GM12875 (cell line): ENCODE measurements at regions not wholly inside any gene's neighbourhood (a gene's known extent, or its start where the extent isn't known, plus 50 kb on each side); places are given as distances from the start of the nearest gene placed in this dataset.

Experiments used
- H3K4me3 ChIP-seq: one replicate; pipeline ENCODE4 v1.5.1; 2011; ENCODE audit warnings: low read depth, low read length, control low read depth
- TF ChIP-seq, protein P1 (sequence below): IDR thresholded peaks from 2 replicates; pipeline ENCODE4 v1.5.1; 2011; ENCODE audit warnings: low read depth, mild to moderate bottlenecking, control low read depth, inconsistent platforms, low read length, moderate library complexity, borderline replicate concordance; ENCODE audit not compliant: insufficient read depth

DNA sequence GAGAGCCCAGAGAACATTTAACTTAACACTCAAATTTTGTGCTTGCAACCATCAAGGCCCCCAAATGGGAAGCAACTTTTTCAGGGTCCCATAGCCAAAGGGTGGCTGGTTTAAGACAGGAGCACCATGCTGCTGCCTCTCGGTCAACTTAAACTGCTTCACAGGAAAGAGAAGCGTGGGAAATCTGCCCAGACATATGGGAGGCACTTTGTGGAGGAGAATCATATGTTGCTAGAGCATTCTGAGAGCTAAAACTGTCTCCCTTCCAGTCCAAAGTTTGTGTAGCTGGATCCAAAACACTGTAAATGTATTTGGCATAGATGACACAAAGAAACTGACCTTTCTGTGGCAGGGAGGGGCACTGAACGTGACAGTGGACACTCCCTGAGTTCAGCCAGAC is 305.9 kb upstream of the RORA start:
- TF ChIP-seq, protein P1, sequence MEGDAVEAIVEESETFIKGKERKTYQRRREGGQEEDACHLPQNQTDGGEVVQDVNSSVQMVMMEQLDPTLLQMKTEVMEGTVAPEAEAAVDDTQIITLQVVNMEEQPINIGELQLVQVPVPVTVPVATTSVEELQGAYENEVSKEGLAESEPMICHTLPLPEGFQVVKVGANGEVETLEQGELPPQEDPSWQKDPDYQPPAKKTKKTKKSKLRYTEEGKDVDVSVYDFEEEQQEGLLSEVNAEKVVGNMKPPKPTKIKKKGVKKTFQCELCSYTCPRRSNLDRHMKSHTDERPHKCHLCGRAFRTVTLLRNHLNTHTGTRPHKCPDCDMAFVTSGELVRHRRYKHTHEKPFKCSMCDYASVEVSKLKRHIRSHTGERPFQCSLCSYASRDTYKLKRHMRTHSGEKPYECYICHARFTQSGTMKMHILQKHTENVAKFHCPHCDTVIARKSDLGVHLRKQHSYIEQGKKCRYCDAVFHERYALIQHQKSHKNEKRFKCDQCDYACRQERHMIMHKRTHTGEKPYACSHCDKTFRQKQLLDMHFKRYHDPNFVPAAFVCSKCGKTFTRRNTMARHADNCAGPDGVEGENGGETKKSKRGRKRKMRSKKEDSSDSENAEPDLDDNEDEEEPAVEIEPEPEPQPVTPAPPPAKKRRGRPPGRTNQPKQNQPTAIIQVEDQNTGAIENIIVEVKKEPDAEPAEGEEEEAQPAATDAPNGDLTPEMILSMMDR: no peak
- H3K4me3 ChIP-seq: no peak overlapping the region

DNA sequence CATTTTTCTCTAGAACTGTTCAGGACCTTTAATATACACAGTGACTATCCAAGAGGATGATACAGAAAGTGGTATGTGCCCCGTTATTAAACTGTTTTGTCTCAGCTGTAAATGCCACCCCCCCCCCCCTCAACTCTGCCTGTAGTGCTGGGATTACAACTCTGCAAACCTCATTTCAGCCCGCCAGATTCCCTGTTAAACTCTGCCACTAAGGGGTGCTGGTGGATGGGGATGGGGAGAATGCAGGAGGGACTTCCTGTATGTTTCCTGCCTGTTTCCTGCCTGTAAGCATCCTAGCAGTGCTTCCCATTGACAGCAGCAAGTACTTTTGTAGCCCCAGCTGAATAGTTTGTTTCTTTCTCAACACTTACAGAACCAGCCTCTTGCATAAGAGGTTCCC is 301.7 kb upstream of the RORA start:
- no peak overlapping the region for H3K4me3 ChIP-seq
- TF ChIP-seq, protein P1: no peak

DNA sequence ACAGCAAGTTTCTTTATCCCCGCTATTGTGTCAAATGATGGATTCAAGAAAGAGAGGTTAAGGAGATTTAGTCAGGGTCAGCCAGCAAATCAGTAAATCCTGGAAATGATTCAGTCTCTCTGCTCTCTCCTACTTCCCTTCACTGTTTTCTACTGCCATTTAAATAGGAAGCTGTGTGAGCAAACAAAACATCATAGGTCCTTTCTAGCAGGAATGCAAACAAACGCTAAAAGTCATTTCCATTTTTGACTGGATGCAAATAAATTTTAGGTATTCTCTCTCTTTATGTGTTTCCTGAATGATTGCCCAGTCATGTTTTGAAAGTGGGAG is 299.4 kb upstream of the RORA start:
- TF ChIP-seq, protein P1: no peak
- no peak overlapping the region for H3K4me3 ChIP-seq

DNA sequence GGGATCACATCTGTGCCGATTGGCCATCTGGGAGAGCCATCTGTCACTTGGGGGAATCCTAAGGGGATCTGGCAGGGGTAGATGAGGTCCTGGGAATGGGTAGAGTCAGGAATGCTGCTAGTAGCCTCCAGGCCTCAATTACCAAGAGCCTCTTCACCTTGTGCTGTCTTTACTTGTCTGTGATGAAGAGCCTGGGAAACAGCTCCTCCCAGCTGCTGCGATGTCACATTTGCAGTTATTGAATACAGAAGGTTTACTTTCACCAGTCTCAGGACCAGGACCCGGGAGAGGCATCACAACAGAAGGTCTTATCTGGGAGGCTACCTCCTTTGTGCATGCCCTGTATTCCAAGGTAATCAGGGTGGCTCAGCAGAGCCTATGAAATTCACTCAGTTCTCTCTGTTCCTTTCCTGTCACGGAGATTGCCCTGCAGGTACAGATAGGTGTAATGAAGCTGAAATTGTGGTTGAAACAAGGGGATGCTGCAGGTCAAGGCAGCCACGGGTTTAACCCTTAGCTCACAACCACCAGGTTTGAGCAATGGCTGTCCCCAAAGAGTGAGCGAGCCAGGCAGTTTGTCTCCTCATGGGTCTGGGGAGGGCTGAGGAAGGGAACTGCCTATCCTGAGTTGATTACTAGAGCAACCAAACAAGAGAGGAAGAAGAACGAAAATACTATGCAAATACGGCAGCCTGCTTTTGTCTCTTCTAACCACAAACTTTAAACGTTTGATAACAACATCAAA is 298.9 kb upstream of the RORA start:
- H3K4me3 ChIP-seq: no peak overlapping the region

DNA sequence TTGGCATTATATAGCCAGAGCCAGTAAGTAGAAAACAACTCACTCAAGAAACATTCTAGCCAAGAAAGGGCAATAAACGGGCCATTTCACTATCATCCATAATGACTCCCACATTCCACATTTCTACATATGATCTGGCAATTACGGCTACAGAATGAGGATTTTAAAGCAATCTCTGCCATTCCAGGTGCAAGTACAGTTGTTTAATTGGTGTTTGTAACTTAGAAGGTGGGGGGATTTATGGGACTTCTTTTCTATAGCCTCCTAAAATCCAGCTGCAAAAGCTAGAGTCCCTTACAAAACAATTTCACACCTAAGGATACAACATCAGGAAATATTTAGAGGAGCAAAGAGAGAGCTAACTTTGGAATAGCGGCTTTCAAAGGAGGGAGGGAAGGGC is 295.4 kb upstream of the RORA start:
- TF ChIP-seq, protein P1: no peak
- H3K4me3 ChIP-seq: no peak overlapping the region

More for the DNA sequence above, 298.9 kb upstream of the RORA start:
- TF ChIP-seq, protein P1: no peak

DNA sequence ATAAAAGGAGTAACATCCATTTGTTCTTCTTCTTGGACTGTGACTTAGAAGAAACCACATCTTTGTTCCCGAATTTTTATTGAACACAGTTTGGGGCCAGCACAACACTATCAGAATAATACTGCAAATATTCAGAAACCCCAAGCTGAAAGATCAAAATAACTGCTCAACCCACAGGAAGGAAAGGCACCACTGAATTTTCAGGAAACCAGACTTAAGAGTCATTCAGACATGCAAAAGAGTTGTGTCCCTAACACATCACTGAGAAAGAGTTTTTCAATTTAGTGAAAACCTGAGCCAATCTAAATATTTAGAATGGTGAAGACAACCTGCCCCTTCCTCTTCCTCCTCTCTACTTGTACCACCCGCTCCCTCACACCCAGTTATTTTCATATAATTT is 295.0 kb upstream of the RORA start:
- TF ChIP-seq, protein P1: no peak
- H3K4me3 ChIP-seq: no peak overlapping the region

DNA sequence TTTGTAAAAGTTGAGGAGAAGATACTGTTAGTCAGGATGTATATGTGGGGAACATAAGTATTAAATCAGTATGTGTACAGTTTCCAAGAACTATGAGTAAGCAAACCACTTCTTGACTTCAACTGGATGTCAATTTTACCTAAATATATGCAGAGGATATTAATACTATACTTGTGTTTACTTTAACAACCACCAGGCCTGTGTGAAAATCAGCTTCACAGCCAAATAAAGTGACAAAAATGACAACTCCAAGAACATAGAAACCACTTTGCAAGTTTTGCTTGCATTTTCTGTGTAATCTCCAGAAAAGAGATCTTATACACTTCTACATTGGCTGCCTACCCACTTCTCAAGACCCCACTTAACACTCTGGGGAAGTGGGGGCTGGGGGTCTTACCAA is 293.3 kb upstream of the RORA start:
- H3K4me3 ChIP-seq: no peak overlapping the region
- TF ChIP-seq, protein P1: no peak
